ENCODE measurements at regions not wholly inside any gene's neighbourhood (a gene's known extent, or its start where the extent isn't known, plus 50 kb on each side); places are given as distances from the start of the nearest gene placed in this dataset.

DNA sequence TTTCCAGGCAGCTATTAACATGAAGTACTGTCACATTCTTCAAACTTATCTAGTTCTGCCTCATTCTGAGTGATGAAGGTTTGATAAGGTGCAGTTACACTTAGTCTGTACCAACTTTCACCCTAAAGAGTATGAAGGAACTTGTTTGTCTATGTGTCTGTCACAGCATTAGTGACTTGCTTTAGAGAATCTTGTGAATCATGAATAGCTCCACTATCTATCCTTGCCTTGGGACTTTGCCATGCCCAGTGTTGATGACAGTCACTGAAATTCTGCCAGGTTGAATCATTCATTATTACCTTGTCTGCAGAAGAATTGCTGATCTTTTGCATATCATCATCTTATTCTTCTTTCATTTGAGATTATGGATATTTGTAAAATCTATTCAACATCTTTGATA is 50.9 kb upstream of the A1CF start (continued):
- TF ChIP-seq, protein P1, sequence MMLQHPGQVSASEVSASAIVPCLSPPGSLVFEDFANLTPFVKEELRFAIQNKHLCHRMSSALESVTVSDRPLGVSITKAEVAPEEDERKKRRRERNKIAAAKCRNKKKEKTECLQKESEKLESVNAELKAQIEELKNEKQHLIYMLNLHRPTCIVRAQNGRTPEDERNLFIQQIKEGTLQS (IDR thresholded peaks at IDR 0.05; ENCODE audit: insufficient read depth, low read depth, low read length): no peak

Measured in H1 (cell line).